Fibroblast of lung (primary cell): ENCODE measurements at regions not wholly inside any gene's neighbourhood (a gene's known extent, or its start where the extent isn't known, plus 50 kb on each side); places are given as distances from the start of the nearest gene placed in this dataset.

Experiments
- DNase-seq, 2 donors: peaks; one replicate each; pipeline versions ENCODE4 v3.0.0 to v3.0.0-alpha.2; 2010; ENCODE audit warnings: low read depth in 2 of 2
- H2AFZ ChIP-seq: 2 replicates; pipeline ENCODE4 v1.5.1; 2012; ENCODE audit warnings: low read length, control low read depth, inconsistent platforms
- H3K27ac ChIP-seq: 2 replicates; pipeline ENCODE4 v1.5.1; 2011; ENCODE audit warnings: low read length, control low read depth; ENCODE audit not compliant: insufficient read depth
- H3K27me3 ChIP-seq: 2 replicates; pipeline ENCODE4 v1.5.1; 2011; ENCODE audit warnings: mild to moderate bottlenecking, low read length; ENCODE audit not compliant: control insufficient read depth, insufficient read depth
- H3K36me3 ChIP-seq: 2 replicates; pipeline ENCODE4 v1.5.1; 2011; ENCODE audit warnings: low read length; ENCODE audit not compliant: control insufficient read depth, insufficient read depth
- H3K4me1 ChIP-seq: 2 replicates; pipeline ENCODE4 v1.5.1; 2011; ENCODE audit warnings: low read length; ENCODE audit not compliant: control insufficient read depth, insufficient read depth; ENCODE audit errors: extremely low read depth
- H3K4me2 ChIP-seq: 2 replicates; pipeline ENCODE4 v1.5.1; 2011; ENCODE audit warnings: low read length, control low read depth; ENCODE audit not compliant: insufficient read depth; ENCODE audit errors: extremely low read depth
- H3K4me3 ChIP-seq, 4 experiments: fragments of 200-600 bp in 1 of 4; sonication (generic) in 1 of 4; replicated peaks in 1 of 4; 2 replicates each; pipeline ENCODE4 v1.5.1; 2011 to 2016; ENCODE audit warnings: low read length in 4 of 4, low read depth in 3 of 4, mild to moderate bottlenecking in 3 of 4, control low read depth in 2 of 4, inconsistent platforms in 1 of 4, mixed read lengths in 1 of 4; ENCODE audit not compliant: insufficient read depth in 1 of 4; ENCODE audit errors: control extremely low read depth in 1 of 4
- H3K79me2 ChIP-seq: 2 replicates; pipeline ENCODE4 v1.5.1; 2012; ENCODE audit warnings: mild to moderate bottlenecking, low read length, inconsistent platforms; ENCODE audit not compliant: control insufficient read depth, insufficient read depth
- H3K9ac ChIP-seq: 2 replicates; pipeline ENCODE4 v1.5.1; 2011; ENCODE audit warnings: mild to moderate bottlenecking, low read length, control low read depth; ENCODE audit not compliant: insufficient read depth
- H3K9me3 ChIP-seq: 2 replicates; pipeline ENCODE4 v1.5.1; 2012; ENCODE audit warnings: low read depth, low read length; ENCODE audit not compliant: control insufficient read depth, insufficient read depth
- H4K20me1 ChIP-seq: 2 replicates; pipeline ENCODE4 v1.5.1; 2011; ENCODE audit warnings: low read length; ENCODE audit not compliant: control insufficient read depth, insufficient read depth; ENCODE audit errors: extremely low read depth
- EZH2 ChIP-seq: IDR thresholded peaks from 2 replicates; pipeline ENCODE4 v1.5.1; 2012; ENCODE audit warnings: low read length, control low read depth, mild to moderate bottlenecking; ENCODE audit errors: missing control alignments
- TF ChIP-seq, protein P1 (sequence below), 2 donors: IDR thresholded peaks in 1 of 2; conservative IDR thresholded peaks in 1 of 2; 1 replicate in 1 of 2; 2 replicates in 1 of 2; pipeline ENCODE4 v1.5.1; 2011 to 2012; ENCODE audit warnings: low read length in 2 of 2, control low read depth in 1 of 2, inconsistent platforms in 1 of 2, low read depth in 1 of 2, mild to moderate bottlenecking in 1 of 2

DNA sequence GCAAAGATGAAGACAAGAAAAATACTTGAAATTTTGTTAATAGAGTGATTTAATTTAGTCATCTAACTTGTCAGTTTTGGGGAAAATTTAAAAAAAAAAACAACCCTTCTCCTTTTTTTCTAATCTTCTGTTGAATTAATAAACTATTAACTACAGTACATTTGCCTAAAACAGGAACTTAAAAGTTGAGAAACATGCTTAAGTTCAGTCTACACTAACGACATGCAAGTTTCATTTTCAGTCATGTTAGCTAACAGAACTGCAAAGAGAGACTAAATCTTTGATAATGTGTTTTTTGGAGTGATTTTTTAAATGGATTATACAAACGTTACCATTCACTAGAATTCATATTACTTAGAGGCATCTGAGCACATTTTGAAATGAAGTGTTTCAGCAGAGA is 71.9 kb upstream of the MBNL1 start:
- Histone ChIP-seq H3K79me2 (no peaks in the 10 kb centered on the region), H3K9me3 (no peaks in the 10 kb centered on the region), H3K4me3 (peak overlapping the region in 2 of 4 experiments; percentile 23 to 36), H3K4me2 (peak overlapping the region; percentile 82), H3K27ac (no peak overlapping the region), H3K27me3 (no peaks in the 10 kb centered on the region), H2AFZ (peak overlapping the region; percentile 60), H3K4me1 (no peaks in the 10 kb centered on the region), H3K9ac (no peak overlapping the region), H3K36me3 (no peaks in the 10 kb centered on the region), H4K20me1 (no peaks in the 10 kb centered on the region)
- DNase-seq: no peak
- TF ChIP-seq EZH2: no peak

DNA sequence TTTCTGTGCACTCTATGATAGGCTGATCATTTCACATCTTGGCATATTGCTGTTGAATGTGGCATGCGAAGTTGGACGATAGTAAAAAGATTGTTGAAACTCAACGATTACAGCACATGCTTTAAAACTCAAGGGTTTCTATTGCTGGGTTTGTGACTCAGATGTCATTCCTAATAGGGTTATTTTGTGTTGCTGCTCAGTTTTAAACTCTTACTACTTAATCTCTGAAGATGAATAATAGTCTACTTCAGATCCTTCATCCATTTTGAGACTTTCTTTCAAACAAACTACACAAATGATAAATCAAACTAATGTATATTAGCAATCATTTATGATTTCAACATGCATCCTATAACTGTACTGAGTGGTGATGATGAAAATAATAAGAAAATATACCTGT is 71.3 kb upstream of the MBNL1 start:
- Histone ChIP-seq H3K27ac (no peak overlapping the region), H3K9me3 (no peaks in the 10 kb centered on the region), H3K79me2 (no peaks in the 10 kb centered on the region), H3K4me3 (no peak overlapping the region), H2AFZ (peak overlapping the region; percentile 45), H3K9ac (no peak overlapping the region), H3K27me3 (no peaks in the 10 kb centered on the region), H3K4me2 (peak overlapping the region; percentile 53), H4K20me1 (no peaks in the 10 kb centered on the region), H3K4me1 (no peaks in the 10 kb centered on the region), H3K36me3 (no peaks in the 10 kb centered on the region)
- no peak for TF ChIP-seq EZH2
- TF ChIP-seq, protein P1, sequence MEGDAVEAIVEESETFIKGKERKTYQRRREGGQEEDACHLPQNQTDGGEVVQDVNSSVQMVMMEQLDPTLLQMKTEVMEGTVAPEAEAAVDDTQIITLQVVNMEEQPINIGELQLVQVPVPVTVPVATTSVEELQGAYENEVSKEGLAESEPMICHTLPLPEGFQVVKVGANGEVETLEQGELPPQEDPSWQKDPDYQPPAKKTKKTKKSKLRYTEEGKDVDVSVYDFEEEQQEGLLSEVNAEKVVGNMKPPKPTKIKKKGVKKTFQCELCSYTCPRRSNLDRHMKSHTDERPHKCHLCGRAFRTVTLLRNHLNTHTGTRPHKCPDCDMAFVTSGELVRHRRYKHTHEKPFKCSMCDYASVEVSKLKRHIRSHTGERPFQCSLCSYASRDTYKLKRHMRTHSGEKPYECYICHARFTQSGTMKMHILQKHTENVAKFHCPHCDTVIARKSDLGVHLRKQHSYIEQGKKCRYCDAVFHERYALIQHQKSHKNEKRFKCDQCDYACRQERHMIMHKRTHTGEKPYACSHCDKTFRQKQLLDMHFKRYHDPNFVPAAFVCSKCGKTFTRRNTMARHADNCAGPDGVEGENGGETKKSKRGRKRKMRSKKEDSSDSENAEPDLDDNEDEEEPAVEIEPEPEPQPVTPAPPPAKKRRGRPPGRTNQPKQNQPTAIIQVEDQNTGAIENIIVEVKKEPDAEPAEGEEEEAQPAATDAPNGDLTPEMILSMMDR (conservative IDR thresholded peaks at IDR 0.05 in 1 of 2, IDR thresholded peaks at IDR 0.05 in 1 of 2; ENCODE audit: low read depth in 1 of 2, low read length in 2 of 2): no peak
- DNase-seq: peak in 1 of 2 donors; percentile 45

DNA sequence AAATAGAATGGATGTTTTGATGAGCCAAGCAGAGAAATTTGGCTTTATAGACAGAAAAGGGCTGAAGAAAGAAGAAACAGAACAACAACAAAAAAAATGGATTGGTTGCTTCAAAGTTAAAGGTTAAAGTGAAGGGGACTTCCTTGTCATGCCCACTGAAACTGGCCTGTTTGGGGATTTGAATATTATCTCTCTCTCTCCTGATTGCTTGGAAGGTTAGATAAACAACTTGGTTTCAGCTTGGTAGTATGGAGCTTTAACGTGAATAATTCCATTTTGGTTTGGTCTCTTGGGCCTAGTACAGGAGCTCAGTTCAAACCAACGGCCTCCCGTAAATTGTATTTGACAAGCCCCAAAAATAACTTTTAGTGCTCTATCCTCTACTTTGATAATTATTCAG is 70.8 kb upstream of the MBNL1 start:
- Histone ChIP-seq H2AFZ (peak overlapping the region; percentile 53), H4K20me1 (no peaks in the 10 kb centered on the region)

More for the DNA sequence above, 70.8 kb upstream of the MBNL1 start:
- no peak overlapping the region for H3K27ac ChIP-seq
- H3K79me2 ChIP-seq: no peaks in the 10 kb centered on the region
- no peaks in the 10 kb centered on the region for H3K4me1 ChIP-seq
- DNase-seq: no peak
- H3K27me3 ChIP-seq: no peaks in the 10 kb centered on the region
- no peaks in the 10 kb centered on the region for H3K36me3 ChIP-seq
- H3K9me3 ChIP-seq: no peaks in the 10 kb centered on the region
- no peak for TF ChIP-seq EZH2
- TF ChIP-seq, protein P1 (conservative IDR thresholded peaks at IDR 0.05 in 1 of 2, IDR thresholded peaks at IDR 0.05 in 1 of 2; ENCODE audit: low read depth in 1 of 2, low read length in 2 of 2): no peak
- peak overlapping the region; percentile 8 for H3K4me2 ChIP-seq
- no peak overlapping the region for H3K9ac ChIP-seq
- H3K4me3 ChIP-seq: no peak overlapping the region
